Chondrocyte (in vitro differentiated cells): ENCODE measurements at regions not wholly inside any gene's neighbourhood (a gene's known extent, or its start where the extent isn't known, plus 50 kb on each side); places are given as distances from the start of the nearest gene placed in this dataset.

ENCODE experiments used
- DNase-seq: peaks from one replicate; pipeline ENCODE4 v3.0.0; 2021; ENCODE audit warnings: mixed read lengths, low spot score
- H3K27ac Mint-ChIP-seq: one replicate; pipeline ENCODE4 v1.8.0; 2021; ENCODE audit warnings: mild to moderate bottlenecking, moderate library complexity, mixed read lengths; ENCODE audit not compliant: unreplicated experiment
- H3K27me3 Mint-ChIP-seq: 2 replicates; pipeline ENCODE4 v1.8.0; 2021; ENCODE audit warnings: low read depth, mixed read lengths
- H3K36me3 Mint-ChIP-seq: 2 replicates; pipeline ENCODE4 v1.8.0; 2021; ENCODE audit warnings: low read depth, mixed read lengths
- H3K4me1 Mint-ChIP-seq: 2 replicates; pipeline ENCODE4 v1.8.0; 2021; ENCODE audit warnings: low read depth, mild to moderate bottlenecking, mixed read lengths
- H3K4me3 Mint-ChIP-seq: one replicate; pipeline ENCODE4 v1.8.0; 2021; ENCODE audit warnings: mild to moderate bottlenecking, moderate library complexity, mixed read lengths; ENCODE audit not compliant: unreplicated experiment
- H3K9me3 Mint-ChIP-seq: 2 replicates; pipeline ENCODE4 v1.8.0; 2021; ENCODE audit warnings: low read depth, mixed read lengths
- TF ChIP-seq, protein P1 (sequence below): fragments of 200-600 bp; sonication (generic); IDR thresholded peaks from 2 replicates; pipeline ENCODE4 v1.5.0; 2021; ENCODE audit warnings: antibody characterized with exemption, mild to moderate bottlenecking, moderate library complexity

DNA sequence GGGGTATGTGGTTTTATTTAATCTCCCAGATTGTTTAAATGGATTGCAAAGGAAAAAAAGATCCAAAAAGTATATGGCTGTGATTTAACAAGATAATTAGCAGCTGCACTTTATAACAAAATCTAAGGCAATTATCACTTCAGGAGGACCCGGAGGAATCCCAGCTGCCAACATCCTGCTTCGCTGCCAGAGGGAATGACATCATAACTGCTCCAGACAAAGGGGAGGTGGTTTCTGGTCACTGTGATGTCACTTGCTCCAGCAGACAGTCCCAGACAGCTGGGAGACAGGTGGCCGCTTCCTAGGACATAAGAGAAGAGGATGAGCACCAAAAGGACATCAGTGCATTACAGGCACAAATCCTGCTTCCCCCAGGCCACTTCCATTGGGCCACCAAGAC lies 371.0 kb downstream of the BCOR start:
- peaks cover 52% of the 10 kb centered on the region for H3K4me1 Mint-ChIP-seq
- TF ChIP-seq, protein P1, sequence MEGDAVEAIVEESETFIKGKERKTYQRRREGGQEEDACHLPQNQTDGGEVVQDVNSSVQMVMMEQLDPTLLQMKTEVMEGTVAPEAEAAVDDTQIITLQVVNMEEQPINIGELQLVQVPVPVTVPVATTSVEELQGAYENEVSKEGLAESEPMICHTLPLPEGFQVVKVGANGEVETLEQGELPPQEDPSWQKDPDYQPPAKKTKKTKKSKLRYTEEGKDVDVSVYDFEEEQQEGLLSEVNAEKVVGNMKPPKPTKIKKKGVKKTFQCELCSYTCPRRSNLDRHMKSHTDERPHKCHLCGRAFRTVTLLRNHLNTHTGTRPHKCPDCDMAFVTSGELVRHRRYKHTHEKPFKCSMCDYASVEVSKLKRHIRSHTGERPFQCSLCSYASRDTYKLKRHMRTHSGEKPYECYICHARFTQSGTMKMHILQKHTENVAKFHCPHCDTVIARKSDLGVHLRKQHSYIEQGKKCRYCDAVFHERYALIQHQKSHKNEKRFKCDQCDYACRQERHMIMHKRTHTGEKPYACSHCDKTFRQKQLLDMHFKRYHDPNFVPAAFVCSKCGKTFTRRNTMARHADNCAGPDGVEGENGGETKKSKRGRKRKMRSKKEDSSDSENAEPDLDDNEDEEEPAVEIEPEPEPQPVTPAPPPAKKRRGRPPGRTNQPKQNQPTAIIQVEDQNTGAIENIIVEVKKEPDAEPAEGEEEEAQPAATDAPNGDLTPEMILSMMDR: no peak
- peaks cover 22% of the 10 kb centered on the region for H3K9me3 Mint-ChIP-seq
- no peaks in the 10 kb centered on the region for H3K27me3 Mint-ChIP-seq
- no peak overlapping the region for H3K4me3 Mint-ChIP-seq
- no peak overlapping the region for H3K27ac Mint-ChIP-seq
- DNase-seq: no peak
- no peaks in the 10 kb centered on the region for H3K36me3 Mint-ChIP-seq

DNA sequence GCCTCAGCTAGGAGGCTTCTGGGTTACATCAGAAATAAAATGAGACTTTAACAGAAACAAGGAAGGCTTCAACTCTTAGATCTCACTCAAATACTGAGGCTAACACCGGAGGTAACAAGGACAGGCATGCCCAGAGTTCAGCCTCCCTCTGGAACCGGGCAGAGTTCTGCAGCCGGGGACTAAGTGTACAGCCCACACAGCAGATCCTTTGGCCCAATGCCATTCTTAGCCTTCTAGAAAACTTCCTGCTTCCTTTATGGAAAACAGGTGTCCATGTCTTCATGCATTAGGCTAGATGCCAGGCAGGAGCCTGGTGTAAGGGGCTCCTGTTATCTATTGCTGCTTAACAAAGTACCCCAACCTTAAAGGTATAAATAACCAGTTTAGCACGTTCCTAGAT lies 369.7 kb downstream of the BCOR start:
- TF ChIP-seq, protein P1: no peak
- Mint-ChIP-seq H3K36me3 (no peaks in the 10 kb centered on the region), H3K4me3 (no peak overlapping the region), H3K4me1 (peaks cover 42% of the 10 kb centered on the region), H3K9me3 (peaks cover 17% of the 10 kb centered on the region), H3K27me3 (no peaks in the 10 kb centered on the region), H3K27ac (no peak overlapping the region)
- DNase-seq: no peak

DNA sequence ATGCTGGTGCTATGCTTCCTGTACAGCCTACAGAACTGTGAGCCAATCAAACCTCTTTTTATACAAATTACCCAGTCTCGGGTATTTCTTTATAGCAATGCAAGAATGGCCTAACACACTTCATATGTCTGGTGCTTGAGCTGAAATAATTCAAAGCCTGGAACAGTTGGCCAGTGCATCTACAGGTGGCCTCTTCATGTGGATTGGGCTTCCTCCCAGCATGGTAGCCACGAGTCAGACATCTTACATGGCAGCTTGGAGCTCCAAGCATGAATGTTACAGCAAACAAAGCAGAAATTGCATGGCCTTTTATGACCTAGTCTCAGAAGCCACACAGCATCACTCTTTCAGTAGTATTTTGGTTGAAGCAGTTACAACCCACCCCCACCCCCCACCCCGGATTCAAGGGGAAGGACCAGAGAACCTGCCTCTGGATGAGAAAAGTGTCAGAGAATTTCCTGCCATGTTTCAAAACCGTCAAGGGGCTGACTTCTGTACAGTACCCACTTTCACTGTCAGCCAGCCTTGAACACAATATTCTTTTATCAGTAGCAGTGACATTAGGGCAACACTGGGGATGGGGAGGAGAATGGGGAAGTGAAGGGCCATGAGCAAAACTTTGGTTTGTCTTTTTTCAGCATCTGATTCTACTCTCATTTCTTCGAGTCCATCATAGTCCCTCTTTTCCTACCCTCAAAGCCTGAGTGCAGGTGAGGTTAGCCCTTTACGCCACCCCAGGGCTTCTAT lies 368.7 kb downstream of the BCOR start:
- Mint-ChIP-seq H3K9me3 (peaks cover 14% of the 10 kb centered on the region), H3K4me3 (no peak overlapping the region), H3K36me3 (no peaks in the 10 kb centered on the region), H3K27ac (no peak overlapping the region), H3K27me3 (no peaks in the 10 kb centered on the region), H3K4me1 (peaks cover 42% of the 10 kb centered on the region)
- TF ChIP-seq, protein P1: no peak
- no peak for DNase-seq

DNA sequence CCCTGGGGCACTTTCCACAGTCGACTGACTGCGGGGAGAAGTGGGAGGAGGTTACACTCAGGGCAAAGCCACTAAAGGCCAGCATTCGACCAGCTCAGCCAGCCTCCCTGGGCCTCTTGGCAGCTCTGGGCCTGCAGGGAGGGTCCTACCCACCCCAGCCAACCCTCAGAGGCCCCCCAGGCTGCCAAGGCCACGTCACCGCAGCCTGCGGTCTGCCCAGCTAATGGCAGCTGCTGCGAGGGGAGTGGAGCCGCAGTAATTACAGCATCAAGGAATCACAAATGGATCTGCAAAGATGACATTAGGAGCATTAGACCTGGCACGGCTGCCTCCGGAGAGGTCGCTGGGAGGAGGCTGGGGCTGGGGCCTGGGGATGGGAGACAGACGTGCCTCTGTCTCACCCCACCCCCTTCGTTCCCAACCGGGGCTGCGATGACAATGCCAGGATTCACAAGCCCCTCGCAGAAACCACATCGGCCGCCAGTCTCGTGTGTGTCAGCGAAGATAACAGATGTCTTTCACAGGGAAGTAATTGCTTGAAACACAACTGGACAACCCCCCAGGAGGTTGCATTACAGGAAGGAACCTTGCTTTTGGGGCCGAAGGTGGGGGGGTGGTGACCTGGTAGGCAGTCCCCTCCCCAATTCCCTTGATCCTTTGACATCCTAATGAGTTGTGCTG lies 367.6 kb downstream of the BCOR start:
- Mint-ChIP-seq H3K4me3 (no peak overlapping the region), H3K27me3 (no peaks in the 10 kb centered on the region), H3K4me1 (peaks cover 42% of the 10 kb centered on the region), H3K27ac (peak overlapping the region; percentile 17), H3K36me3 (no peaks in the 10 kb centered on the region), H3K9me3 (peaks cover 12% of the 10 kb centered on the region)
- no peak for DNase-seq
- TF ChIP-seq, protein P1: no peak

DNA sequence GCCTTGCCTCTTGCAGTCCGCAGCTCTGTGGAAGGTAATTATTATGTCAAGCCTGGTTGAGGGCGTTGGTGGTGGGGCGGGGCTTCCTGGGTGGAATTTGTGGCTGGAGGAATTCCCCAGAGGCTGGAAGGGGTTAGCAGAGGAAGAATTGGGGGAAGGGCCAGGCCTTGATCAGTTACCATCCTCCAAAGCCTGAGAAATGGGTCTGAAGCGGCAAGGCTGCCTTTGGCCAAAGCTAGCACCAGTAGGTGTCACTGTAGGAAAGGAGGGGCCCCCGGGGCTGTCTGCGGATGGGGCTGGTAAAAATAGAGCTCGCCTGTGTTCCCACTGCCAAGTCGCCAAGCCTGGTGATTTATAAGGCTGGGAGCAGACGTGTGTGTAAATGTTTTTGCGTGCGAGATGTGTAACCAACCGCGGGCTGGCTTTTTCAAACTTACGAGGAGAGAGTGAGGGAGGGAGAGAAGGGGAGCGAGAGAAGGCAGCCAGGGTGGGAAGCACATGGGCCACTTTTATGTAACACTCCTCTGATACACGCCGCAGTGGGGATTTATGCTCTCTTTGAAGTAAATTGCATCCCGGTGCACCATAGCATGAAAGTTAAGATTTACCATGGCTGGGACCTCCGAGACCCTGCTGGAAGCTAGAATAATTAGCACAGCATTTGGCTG lies 367.0 kb downstream of the BCOR start:
- Mint-ChIP-seq H3K27me3 (no peaks in the 10 kb centered on the region), H3K9me3 (peaks cover 12% of the 10 kb centered on the region), H3K4me3 (peak overlapping the region; percentile 36), H3K27ac (peak overlapping the region; percentile 17), H3K36me3 (no peaks in the 10 kb centered on the region), H3K4me1 (peaks cover 41% of the 10 kb centered on the region)
- TF ChIP-seq, protein P1: peak; percentile 81
- DNase-seq: no peak
